Thyroid gland (tissue), 4 donors: ENCODE measurements at regions not wholly inside any gene's neighbourhood (a gene's known extent, or its start where the extent isn't known, plus 50 kb on each side); places are given as distances from the start of the nearest gene placed in this dataset.

Source experiments
- POLR2A ChIP-seq, 2 donors: fragments of 450-650 bp; IDR thresholded peaks; one replicate each; pipeline ENCODE4 v1.6.1; 2017; ENCODE audit warnings: antibody characterized with exemption in 2 of 2, mild to moderate bottlenecking in 2 of 2, moderate library complexity in 1 of 2
- TF ChIP-seq, protein P1 (sequence below), 6 experiments: fragments of 200-600 bp in 3 of 6; fragments of 450-650 bp in 3 of 6; sonication (generic) in 3 of 6; IDR thresholded peaks; one replicate each; pipeline ENCODE4 v1.5.1; 2016 to 2019; ENCODE audit warnings: antibody characterized with exemption in 6 of 6, mild to moderate bottlenecking in 2 of 6, inconsistent platforms in 1 of 6, moderate library complexity in 1 of 6

DNA sequence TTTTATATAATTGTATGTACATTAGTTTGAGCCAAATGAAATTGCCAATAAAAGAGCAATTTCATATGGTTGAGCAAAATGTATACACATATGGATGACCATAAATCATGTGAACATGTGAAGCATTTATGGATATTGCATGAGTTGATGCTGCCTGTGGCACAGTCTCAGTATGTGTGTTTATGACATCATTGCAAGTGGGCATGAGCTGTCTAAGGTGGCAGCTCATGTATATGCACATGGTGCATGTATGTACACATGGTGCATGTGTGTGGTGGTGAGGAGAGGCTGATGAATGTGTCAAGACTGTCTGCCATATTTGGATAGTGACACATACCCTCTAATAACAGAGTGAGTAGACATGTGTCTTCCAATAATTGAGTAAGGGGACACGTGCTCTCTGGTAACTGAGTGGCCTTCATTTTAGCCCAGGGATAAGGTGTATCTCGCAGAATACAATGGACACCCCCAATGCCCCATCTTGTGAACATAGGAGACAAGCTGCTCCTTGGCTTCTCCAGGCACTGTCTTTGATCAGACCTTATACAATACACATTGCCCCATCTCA lies 208.8 kb downstream of the DHX35 start:
- no peak for TF ChIP-seq POLR2A (IDR thresholded peaks at IDR 0.05)
- TF ChIP-seq, protein P1, sequence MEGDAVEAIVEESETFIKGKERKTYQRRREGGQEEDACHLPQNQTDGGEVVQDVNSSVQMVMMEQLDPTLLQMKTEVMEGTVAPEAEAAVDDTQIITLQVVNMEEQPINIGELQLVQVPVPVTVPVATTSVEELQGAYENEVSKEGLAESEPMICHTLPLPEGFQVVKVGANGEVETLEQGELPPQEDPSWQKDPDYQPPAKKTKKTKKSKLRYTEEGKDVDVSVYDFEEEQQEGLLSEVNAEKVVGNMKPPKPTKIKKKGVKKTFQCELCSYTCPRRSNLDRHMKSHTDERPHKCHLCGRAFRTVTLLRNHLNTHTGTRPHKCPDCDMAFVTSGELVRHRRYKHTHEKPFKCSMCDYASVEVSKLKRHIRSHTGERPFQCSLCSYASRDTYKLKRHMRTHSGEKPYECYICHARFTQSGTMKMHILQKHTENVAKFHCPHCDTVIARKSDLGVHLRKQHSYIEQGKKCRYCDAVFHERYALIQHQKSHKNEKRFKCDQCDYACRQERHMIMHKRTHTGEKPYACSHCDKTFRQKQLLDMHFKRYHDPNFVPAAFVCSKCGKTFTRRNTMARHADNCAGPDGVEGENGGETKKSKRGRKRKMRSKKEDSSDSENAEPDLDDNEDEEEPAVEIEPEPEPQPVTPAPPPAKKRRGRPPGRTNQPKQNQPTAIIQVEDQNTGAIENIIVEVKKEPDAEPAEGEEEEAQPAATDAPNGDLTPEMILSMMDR (IDR thresholded peaks at IDR 0.05): no peak
